K562 (cell line): ENCODE measurements at regions not wholly inside any gene's neighbourhood (a gene's known extent, or its start where the extent isn't known, plus 50 kb on each side); places are given as distances from the start of the nearest gene placed in this dataset.

ENCODE experiments used
- ATAC-seq: fragments of 200-7000 bp; cut with Tn5 transposase; 3 replicates; pipeline ENCODE4 v1.9.1; 2020; ENCODE audit warnings: moderate library complexity
- BruUV-seq: library from RNA; stranded (reverse); fragments of 400-500 nt; replicated peaks from 2 replicates; lab custom pipeline; 2021; lab: Mats Ljungman, UMichigan
- CTCF ChIA-PET: fragments of 300-600 bp; formaldehyde crosslinking; extraction: SDS; loops from one replicate; lab custom pipeline; 2021; ENCODE audit warnings: low intra/inter-chr PET ratio; lab: Yijun Ruan, JAX
- POLR2A ChIA-PET: fragments of 300-600, 350-650 bp; sonication (Branson Sonifier 250); formaldehyde crosslinking; extraction: SDS; loops from one replicate; lab custom pipeline; 2021; ENCODE audit warnings: antibody characterized with exemption, inconsistent platforms; lab: Yijun Ruan, JAX
- DNase-seq, 4 experiments: peaks; one replicate each; pipeline versions ENCODE4 v3.0.0 to v3.0.0-alpha.2; 2011 to 2018; ENCODE audit warnings: low spot score in 3 of 4, mixed read lengths in 3 of 4; ENCODE audit errors: extremely low read depth in 1 of 4
- FAIRE-seq: peaks from 2 replicates; lab custom pipeline; 2011; peaks lifted over from hg19 to GRCh38; lab: Jason Lieb, UNC
- H2AFZ ChIP-seq: 2 replicates; pipeline ENCODE4 v1.6.0; 2011; ENCODE audit warnings: low read depth, low read length, control low read depth, inconsistent platforms
- H3K27ac ChIP-seq: fragments of 200-600 bp; 3 replicates; pipeline ENCODE4 v1.8.0; 2011; ENCODE audit warnings: low read depth, mild to moderate bottlenecking, control low read depth, inconsistent platforms, low read length, moderate library complexity, mixed read lengths; ENCODE audit errors: extremely low read depth
- H3K27me3 ChIP-seq, 2 experiments: fragments of 300-600 bp in 1 of 2; 2 replicates in 1 of 2; 3 replicates in 1 of 2; pipeline versions ENCODE4 v1.6.0 to v1.8.0; 2011; ENCODE audit warnings: inconsistent platforms in 2 of 2, low read length in 2 of 2, mild to moderate bottlenecking in 1 of 2, mixed read lengths in 1 of 2, moderate library complexity in 1 of 2; ENCODE audit not compliant: control insufficient read depth in 2 of 2, insufficient read depth in 2 of 2
- H3K36me3 ChIP-seq: fragments of 300-600 bp; 3 replicates; pipeline ENCODE4 v1.8.0; 2011; ENCODE audit warnings: mild to moderate bottlenecking, low read length, inconsistent platforms; ENCODE audit not compliant: control insufficient read depth, insufficient read depth
- H3K4me1 ChIP-seq, 2 experiments: fragments of 200-600 bp in 1 of 2; replicated peaks in 1 of 2; 2 replicates in 1 of 2; 3 replicates in 1 of 2; pipeline versions ENCODE4 v1.5.1 to v1.8.0; 2011; ENCODE audit warnings: inconsistent platforms in 2 of 2, low read length in 2 of 2, mild to moderate bottlenecking in 1 of 2, mixed read lengths in 1 of 2, moderate library complexity in 1 of 2; ENCODE audit not compliant: control insufficient read depth in 2 of 2, insufficient read depth in 2 of 2
- H3K4me2 ChIP-seq: 2 replicates; pipeline ENCODE4 v1.6.1; 2011; ENCODE audit warnings: low read length, control low read depth, inconsistent platforms, mixed read lengths; ENCODE audit not compliant: insufficient read depth
- H3K4me3 ChIP-seq: fragments of 200-600 bp; sonication (generic), shearing (Covaris generic); 2 replicates; pipeline ENCODE4 v1.5.1; 2016; ENCODE audit warnings: control low read depth, inconsistent platforms
- H3K79me2 ChIP-seq: fragments of 200-600 bp; 3 replicates; pipeline ENCODE4 v1.8.0; 2011; ENCODE audit warnings: low read length, inconsistent platforms; ENCODE audit not compliant: control insufficient read depth, insufficient read depth
- H3K9ac ChIP-seq, 2 experiments: 2 replicates each; pipeline versions ENCODE4 v1.6.0 to v1.6.1; 2011; ENCODE audit warnings: low read depth in 2 of 2, low read length in 2 of 2, control low read depth in 1 of 2, inconsistent platforms in 1 of 2, mild to moderate bottlenecking in 1 of 2, mixed read lengths in 1 of 2; ENCODE audit not compliant: insufficient read depth in 1 of 2
- H3K9me1 ChIP-seq: one replicate; pipeline ENCODE4 v1.6.0; 2011; ENCODE audit warnings: inconsistent platforms, mild to moderate bottlenecking, low read length, moderate library complexity; ENCODE audit not compliant: control insufficient read depth, insufficient read depth
- H3K9me3 ChIP-seq: replicated peaks from 2 replicates; pipeline ENCODE4 v1.5.1; 2011; ENCODE audit warnings: low read depth, low read length, inconsistent platforms; ENCODE audit not compliant: control insufficient read depth, insufficient read depth
- H4K20me1 ChIP-seq: replicated peaks from 2 replicates; pipeline ENCODE4 v1.6.1; 2011; ENCODE audit warnings: low read length, inconsistent platforms, mixed read lengths; ENCODE audit not compliant: control insufficient read depth, insufficient read depth
- BMI1 ChIP-seq: fragments of 150-350 bp; IDR thresholded peaks from 2 replicates; pipeline ENCODE4 v1.6.1; 2014; ENCODE audit warnings: low read length
- DMBX1 ChIP-seq: fragments of 250-450 bp; sonication (Bioruptor Pico); IDR thresholded peaks from 2 replicates; pipeline ENCODE4 v1.8.0; 2022; ENCODE audit warnings: inconsistent platforms, mild to moderate bottlenecking, moderate library complexity, borderline replicate concordance
- ESRRA ChIP-seq: fragments of 450-650 bp; IDR thresholded peaks from 2 replicates; pipeline ENCODE4 v1.6.1; 2014; ENCODE audit warnings: low read depth, mild to moderate bottlenecking, moderate library complexity, borderline replicate concordance
- NKRF ChIP-seq: fragments of 450-650 bp; IDR thresholded peaks from 2 replicates; pipeline ENCODE4 v1.6.1; 2016; ENCODE audit warnings: borderline replicate concordance
- PRMT5 ChIP-seq: sonication (generic); formaldehyde crosslinking; IDR thresholded peaks from 2 replicates; pipeline ENCODE4 v1.5.0; 2020; ENCODE audit warnings: missing genetic modification reagents
- SMAD1 ChIP-seq: fragments of 150-350 bp; IDR thresholded peaks from 2 replicates; pipeline ENCODE4 v1.6.1; 2014; ENCODE audit warnings: low read length, low read depth; ENCODE audit not compliant: partially characterized antibody
- SMARCA5 ChIP-seq: fragments of 450-650 bp; IDR thresholded peaks from 2 replicates; pipeline ENCODE4 v1.6.1; 2016
- STAT5B ChIP-seq: fragments of 250-450 bp; sonication (Bioruptor Pico); IDR thresholded peaks from 2 replicates; pipeline ENCODE4 v1.8.0; 2021; ENCODE audit warnings: mild to moderate bottlenecking, inconsistent platforms
- TBL1XR1 ChIP-seq, 2 experiments: IDR thresholded peaks; 2 replicates each; pipeline ENCODE4 v1.6.1; 2012; ENCODE audit warnings: improper control_type of control experiment in 2 of 2, low read length in 2 of 2, mild to moderate bottlenecking in 1 of 2
- USF1 ChIP-seq: sonication (generic); formaldehyde crosslinking; IDR thresholded peaks from 2 replicates; pipeline ENCODE4 v1.9.0; 2022; ENCODE audit warnings: mild to moderate bottlenecking, missing genetic modification reagents
- ZBTB17 ChIP-seq: fragments of 450-650 bp; formaldehyde crosslinking; IDR thresholded peaks from 2 replicates; pipeline ENCODE4 v1.4.0; 2020; ENCODE audit warnings: mild to moderate bottlenecking
- ZNF561 ChIP-seq: fragments of 450-650 bp; formaldehyde crosslinking; conservative IDR thresholded peaks from 2 replicates; pipeline ENCODE4 v1.4.0; 2020; ENCODE audit warnings: mild to moderate bottlenecking, moderate library complexity
- ZNF778 ChIP-seq: fragments of 450-650 bp; formaldehyde crosslinking; IDR thresholded peaks from 2 replicates; pipeline ENCODE4 v1.4.0; 2020; ENCODE audit warnings: mild to moderate bottlenecking, moderate library complexity
- WGBS: fragments of 100-300 bp; shearing (Covaris generic); methylation state at CpG from one replicate; pipeline ENCODE4 v1.1.6; 2016; ENCODE audit warnings: low coverage, mixed read lengths; ENCODE audit not compliant: insufficient coverage; ENCODE audit errors: missing lambda C conversion rate; 5-methylcytosine and 5-hydroxymethylcytosine counted together
- in situ Hi-C: fragments of 300-500 bp; cut with MboI; formaldehyde crosslinking; loops from 4 replicates; pipeline ENCODE4 v1.15.0; 2018; ENCODE audit warnings: inconsistent platforms, mixed read lengths
- intact Hi-C: fragments of 100-400 bp; cut with micrococcal nuclease; formaldehyde crosslinking; loops from 2 replicates; pipeline ENCODE4 v1.14.2; 2022

DNA sequence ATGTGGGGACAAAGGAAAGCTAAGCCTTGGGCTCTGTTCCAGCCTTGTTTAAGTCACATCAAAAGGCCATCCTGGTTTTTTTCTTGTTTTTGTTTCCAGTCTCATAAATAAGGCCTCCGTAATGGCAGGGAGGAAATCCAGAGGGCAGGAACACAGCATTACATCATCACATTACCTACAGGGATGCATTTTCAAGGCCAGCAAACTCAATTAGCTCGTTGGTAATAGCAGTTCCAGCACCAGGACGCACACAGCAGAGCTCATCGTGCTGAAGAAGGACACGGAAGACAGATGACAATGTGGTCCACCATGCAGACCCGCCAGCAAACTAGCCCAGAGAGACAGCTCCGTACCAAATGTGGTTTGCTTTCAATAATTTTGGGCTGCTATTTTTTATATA, 1209.2 kb downstream of the TYW1 start (continued):
- no peak for TF ChIP-seq ZBTB17
- no peak for TF ChIP-seq STAT5B (CRISPR knock-in tag)

DNA sequence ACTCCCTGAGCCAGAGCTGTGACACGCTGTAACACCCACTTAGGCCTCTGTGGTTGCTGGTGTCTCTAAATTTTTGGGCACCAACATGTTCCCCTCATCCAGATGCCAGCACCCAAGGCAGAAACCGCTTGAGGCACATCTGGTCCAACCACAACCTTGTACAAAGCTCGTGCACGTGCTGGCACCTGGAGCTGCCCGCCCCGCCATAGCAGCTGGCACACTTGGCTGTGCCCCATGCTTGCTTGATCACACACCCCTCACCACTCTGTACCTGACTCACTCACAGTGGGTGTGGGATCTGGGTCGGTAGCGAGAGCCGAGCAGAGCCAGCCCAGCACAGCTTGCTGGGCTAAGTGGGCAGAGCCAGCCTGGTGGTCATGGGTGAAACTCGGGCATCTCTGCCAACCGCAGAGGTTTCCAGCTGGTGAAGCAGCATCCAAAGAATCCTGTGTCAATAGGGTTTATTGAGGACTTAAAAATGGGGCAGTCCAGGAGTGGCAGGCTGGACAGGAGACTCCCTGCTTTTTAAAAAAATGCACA, 1210.4 kb downstream of the TYW1 start:
- POLR2A ChIA-PET = no interaction called here
- no peaks in the 10 kb centered on the region for H3K27me3 ChIP-seq
- intact Hi-C loops = no loop called here
- no TSS peak for BruUV-seq
- no peak overlapping the region for H2AFZ ChIP-seq
- no peaks in the 10 kb centered on the region for H4K20me1 ChIP-seq
- in situ Hi-C loops = no loop called here
- no peaks in the 10 kb centered on the region for H3K9me1 ChIP-seq
- WGBS = 0% methylated on average over 11 of the region's 11 CpGs
- DNase-seq (no peak), ATAC-seq (no peak), FAIRE-seq (no peak)
- H3K4me3 ChIP-seq = no peak overlapping the region
- no peaks in the 10 kb centered on the region for H3K36me3 ChIP-seq
- H3K4me2 ChIP-seq = no peak overlapping the region
- H3K79me2 ChIP-seq = no peaks in the 10 kb centered on the region
- H3K9ac ChIP-seq = no peak overlapping the region
- no peak for TF ChIP-seq NKRF
- no peak for TF ChIP-seq ZNF778 (CRISPR knock-in tag)
- no peak for TF ChIP-seq SMARCA5
- TF ChIP-seq ZNF561 = no peak
- no peak for TF ChIP-seq ESRRA
- no peak for TF ChIP-seq PRMT5
- TF ChIP-seq TBL1XR1 (IDR thresholded peaks at IDR 0.05; ENCODE audit: low read length in 2 of 2) = no peak
- no peak for TF ChIP-seq BMI1
- TF ChIP-seq USF1 (CRISPR knock-in tag) = no peak
- no peak for TF ChIP-seq DMBX1 (CRISPR knock-in tag)
- TF ChIP-seq SMAD1 = no peak
- TF ChIP-seq, all 486 proteins: peak for 0
- no peaks in the 10 kb centered on the region for H3K4me1 ChIP-seq
- no peaks in the 10 kb centered on the region for H3K9me3 ChIP-seq
- H3K27ac ChIP-seq = no peak overlapping the region
- CTCF ChIA-PET = no interaction called here
